Epithelial cell of esophagus (primary cell): ENCODE measurements at regions not wholly inside any gene's neighbourhood (a gene's known extent, or its start where the extent isn't known, plus 50 kb on each side); places are given as distances from the start of the nearest gene placed in this dataset.

Source experiments
- DNase-seq: peaks from one replicate; pipeline ENCODE4 v3.0.0; 2010; ENCODE audit warnings: low read depth
- H3K4me3 ChIP-seq: 2 replicates; pipeline ENCODE4 v1.5.1; 2011; ENCODE audit warnings: mild to moderate bottlenecking, low read length, control low read depth
- TF ChIP-seq, protein P1 (sequence below): IDR thresholded peaks from 2 replicates; pipeline ENCODE4 v1.5.1; 2011; ENCODE audit warnings: low read depth, mild to moderate bottlenecking, low read length, control low read depth, inconsistent platforms; ENCODE audit not compliant: insufficient read depth; ENCODE audit errors: missing control alignments

- DNase-seq: peak; percentile 75
- no peak overlapping the region for H3K4me3 ChIP-seq
- TF ChIP-seq, protein P1, sequence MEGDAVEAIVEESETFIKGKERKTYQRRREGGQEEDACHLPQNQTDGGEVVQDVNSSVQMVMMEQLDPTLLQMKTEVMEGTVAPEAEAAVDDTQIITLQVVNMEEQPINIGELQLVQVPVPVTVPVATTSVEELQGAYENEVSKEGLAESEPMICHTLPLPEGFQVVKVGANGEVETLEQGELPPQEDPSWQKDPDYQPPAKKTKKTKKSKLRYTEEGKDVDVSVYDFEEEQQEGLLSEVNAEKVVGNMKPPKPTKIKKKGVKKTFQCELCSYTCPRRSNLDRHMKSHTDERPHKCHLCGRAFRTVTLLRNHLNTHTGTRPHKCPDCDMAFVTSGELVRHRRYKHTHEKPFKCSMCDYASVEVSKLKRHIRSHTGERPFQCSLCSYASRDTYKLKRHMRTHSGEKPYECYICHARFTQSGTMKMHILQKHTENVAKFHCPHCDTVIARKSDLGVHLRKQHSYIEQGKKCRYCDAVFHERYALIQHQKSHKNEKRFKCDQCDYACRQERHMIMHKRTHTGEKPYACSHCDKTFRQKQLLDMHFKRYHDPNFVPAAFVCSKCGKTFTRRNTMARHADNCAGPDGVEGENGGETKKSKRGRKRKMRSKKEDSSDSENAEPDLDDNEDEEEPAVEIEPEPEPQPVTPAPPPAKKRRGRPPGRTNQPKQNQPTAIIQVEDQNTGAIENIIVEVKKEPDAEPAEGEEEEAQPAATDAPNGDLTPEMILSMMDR: no peak
Measured at GRCh38 chr2:180677200-180677599, 303.2 kb upstream of the UBE2E3 start.

- TF ChIP-seq, protein P1: no peak
- H3K4me3 ChIP-seq: no peak overlapping the region
- DNase-seq: peak; percentile 44
Measured at GRCh38 chr2:180676520-180677025, 303.8 kb upstream of the UBE2E3 start.

- TF ChIP-seq, protein P1: no peak
- DNase-seq: peak; percentile 65
- no peak overlapping the region for H3K4me3 ChIP-seq
Measured at GRCh38 chr2:180675170-180675569, 305.2 kb upstream of the UBE2E3 start.

DNA sequence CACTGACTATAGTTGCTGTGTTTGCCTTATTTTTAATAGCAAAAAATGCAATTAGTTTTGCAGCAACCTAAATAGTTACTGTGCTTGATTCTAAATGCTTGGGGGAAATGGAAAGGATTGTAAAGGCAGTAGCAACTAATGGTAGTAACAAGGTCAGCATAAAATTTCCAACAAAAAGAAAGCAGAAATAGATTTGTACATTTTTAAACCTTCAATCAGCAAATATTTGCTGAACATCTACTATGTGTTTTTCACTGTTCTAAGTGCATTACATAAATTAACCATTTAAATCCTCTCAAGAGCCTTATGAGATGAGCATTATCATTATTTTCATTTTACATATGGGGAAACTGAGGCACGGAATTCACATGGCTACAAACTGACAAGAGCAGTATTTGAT is 308.0 kb upstream of the UBE2E3 start:
- no peak overlapping the region for H3K4me3 ChIP-seq
- DNase-seq: no peak
- TF ChIP-seq, protein P1: no peak

- DNase-seq: peak; percentile 35
- no peak overlapping the region for H3K4me3 ChIP-seq
Measured at GRCh38 chr2:180670302-180671003, 310.0 kb upstream of the UBE2E3 start.

GRCh38 chr2:180669016-180669415 is 311.4 kb upstream of the UBE2E3 start:
- DNase-seq: no peak
- H3K4me3 ChIP-seq: no peak overlapping the region
- TF ChIP-seq, protein P1: no peak

More at GRCh38 chr2:180670302-180671003, 310.0 kb upstream of the UBE2E3 start:
- TF ChIP-seq, protein P1: no peak

- DNase-seq: no peak
- no peak overlapping the region for H3K4me3 ChIP-seq
- TF ChIP-seq, protein P1: no peak
Measured at GRCh38 chr2:180664507-180664906, 315.9 kb upstream of the UBE2E3 start.
